Stimulated activated CD8-positive, alpha-beta memory T cell treated with anti-CD3 and anti-CD28 coated beads, Interleukin-4, amount 100 ng/mL, for 48 hours (primary cell): ENCODE measurements at regions not wholly inside any gene's neighbourhood (a gene's known extent, or its start where the extent isn't known, plus 50 kb on each side); places are given as distances from the start of the nearest gene placed in this dataset.

Source experiments
- DNase-seq: peaks from one replicate; pipeline ENCODE4 v3.0.0-alpha.2; 2020

DNA sequence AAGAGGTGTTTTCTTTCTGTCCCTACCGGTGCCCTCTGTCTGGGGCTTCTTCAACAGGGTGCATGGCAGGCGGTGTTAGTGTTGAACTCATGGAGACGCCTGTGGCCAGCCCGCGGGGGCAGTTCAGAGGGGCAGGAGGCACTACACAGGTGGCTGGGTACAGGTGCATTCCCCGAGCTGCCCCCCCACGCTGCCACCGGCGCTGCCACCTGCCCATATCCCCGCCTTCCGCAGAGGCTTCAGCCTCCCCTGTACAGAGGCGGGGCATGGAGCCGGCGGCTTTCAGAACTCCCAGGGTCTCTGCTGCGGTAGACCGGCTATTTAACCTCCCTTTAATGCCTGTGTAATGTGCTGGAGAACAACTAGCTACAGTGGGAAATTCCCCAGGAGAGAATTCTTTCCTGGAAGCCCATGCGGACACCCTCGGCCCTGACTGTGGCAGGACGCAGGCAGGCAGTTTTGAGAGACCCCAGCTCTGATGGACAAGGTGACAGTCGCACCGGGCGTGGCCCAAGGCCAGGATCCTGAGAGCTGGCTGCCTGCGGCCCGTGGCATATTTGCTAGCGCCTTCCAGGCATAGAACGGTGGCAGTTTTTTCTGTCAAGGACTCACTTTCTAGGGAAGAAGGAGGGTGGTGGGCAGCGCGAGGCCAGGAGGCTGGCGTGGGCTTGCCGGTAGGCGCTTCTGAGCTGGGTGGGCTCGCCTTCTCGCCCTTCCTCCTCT lies 53.7 kb upstream of the ZNF32 start:
- no peak for DNase-seq

GRCh38 chr10:43701295-43701694 lies 52.6 kb upstream of the ZNF32 start:
- no peak for DNase-seq

- no peak for DNase-seq
These were observed 51.6 kb upstream of the ZNF32 start for GRCh38 chr10:43700306-43700705.

- DNase-seq: no peak
These were observed 50.8 kb upstream of the ZNF32 start for GRCh38 chr10:43699516-43699915.
